ENCODE measurements at regions not wholly inside any gene's neighbourhood (a gene's known extent, or its start where the extent isn't known, plus 50 kb on each side); places are given as distances from the start of the nearest gene placed in this dataset.

GRCh38 chr2:211175956-211176355, 619.6 kb downstream of the CPS1 start:
- CTCF ChIA-PET: no interaction called here
- Mint-ChIP-seq H3K4me3 (no peak overlapping the region), H3K36me3 (ENCODE audit: low read depth) (no peaks in the 10 kb centered on the region), H3K9me3 (no peaks in the 10 kb centered on the region), H3K4me1 (ENCODE audit: low read depth) (no peaks in the 10 kb centered on the region), H3K27me3 (no peaks in the 10 kb centered on the region), H3K27ac (no peak overlapping the region)
- POLR2A ChIA-PET: no interaction called here
- ATAC-seq (ENCODE audit: poor library complexity) (no peak), DNase-seq (no peak)
- Histone ChIP-seq H3K27ac (ENCODE audit: low read depth in 1 of 2, low read length in 2 of 2) (no peak overlapping the region), H3K4me1 (ENCODE audit: insufficient read depth, low read length) (no peaks in the 10 kb centered on the region), H3K27me3 (ENCODE audit: control insufficient read depth in 1 of 2, insufficient read depth in 2 of 2, low read length in 2 of 2) (no peaks in the 10 kb centered on the region), H3K9me3 (ENCODE audit: control insufficient read depth in 1 of 2, insufficient read depth in 1 of 2, low read length in 2 of 2) (no peaks in the 10 kb centered on the region), H3K36me3 (ENCODE audit: insufficient read depth, low read length) (no peaks in the 10 kb centered on the region), H3K4me3 (ENCODE audit: low read length) (no peak overlapping the region)
- intact Hi-C loops (cut with DNase I, micrococcal nuclease): no loop called here
- TF ChIP-seq, protein P1, sequence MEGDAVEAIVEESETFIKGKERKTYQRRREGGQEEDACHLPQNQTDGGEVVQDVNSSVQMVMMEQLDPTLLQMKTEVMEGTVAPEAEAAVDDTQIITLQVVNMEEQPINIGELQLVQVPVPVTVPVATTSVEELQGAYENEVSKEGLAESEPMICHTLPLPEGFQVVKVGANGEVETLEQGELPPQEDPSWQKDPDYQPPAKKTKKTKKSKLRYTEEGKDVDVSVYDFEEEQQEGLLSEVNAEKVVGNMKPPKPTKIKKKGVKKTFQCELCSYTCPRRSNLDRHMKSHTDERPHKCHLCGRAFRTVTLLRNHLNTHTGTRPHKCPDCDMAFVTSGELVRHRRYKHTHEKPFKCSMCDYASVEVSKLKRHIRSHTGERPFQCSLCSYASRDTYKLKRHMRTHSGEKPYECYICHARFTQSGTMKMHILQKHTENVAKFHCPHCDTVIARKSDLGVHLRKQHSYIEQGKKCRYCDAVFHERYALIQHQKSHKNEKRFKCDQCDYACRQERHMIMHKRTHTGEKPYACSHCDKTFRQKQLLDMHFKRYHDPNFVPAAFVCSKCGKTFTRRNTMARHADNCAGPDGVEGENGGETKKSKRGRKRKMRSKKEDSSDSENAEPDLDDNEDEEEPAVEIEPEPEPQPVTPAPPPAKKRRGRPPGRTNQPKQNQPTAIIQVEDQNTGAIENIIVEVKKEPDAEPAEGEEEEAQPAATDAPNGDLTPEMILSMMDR (IDR thresholded peaks at IDR 0.05): no peak

GRCh38 chr2:211176514-211177141, 620.2 kb downstream of the CPS1 start:
- ChIA-PET CTCF (no interaction called here), POLR2A (no interaction called here)
- H3K4me3 Mint-ChIP-seq: no peak overlapping the region
- no peaks in the 10 kb centered on the region for H3K36me3 Mint-ChIP-seq (ENCODE audit: low read depth)
- H3K4me3 ChIP-seq (ENCODE audit: low read length): no peak overlapping the region
- TF ChIP-seq, protein P1 (IDR thresholded peaks at IDR 0.05): no peak
- DNase-seq (no peak), ATAC-seq (ENCODE audit: poor library complexity) (no peak)
- no peaks in the 10 kb centered on the region for H3K36me3 ChIP-seq (ENCODE audit: insufficient read depth, low read length)
- no peaks in the 10 kb centered on the region for H3K4me1 Mint-ChIP-seq (ENCODE audit: low read depth)
- intact Hi-C loops (cut with DNase I, micrococcal nuclease): no loop called here
- H3K27me3 Mint-ChIP-seq: no peaks in the 10 kb centered on the region
- H3K9me3 ChIP-seq (ENCODE audit: control insufficient read depth in 1 of 2, insufficient read depth in 1 of 2, low read length in 2 of 2): no peaks in the 10 kb centered on the region
- H3K27ac ChIP-seq (ENCODE audit: low read depth in 1 of 2, low read length in 2 of 2): no peak overlapping the region
- no peaks in the 10 kb centered on the region for H3K9me3 Mint-ChIP-seq
- no peaks in the 10 kb centered on the region for H3K4me1 ChIP-seq (ENCODE audit: insufficient read depth, low read length)
- H3K27ac Mint-ChIP-seq: no peak overlapping the region
- no peaks in the 10 kb centered on the region for H3K27me3 ChIP-seq (ENCODE audit: control insufficient read depth in 1 of 2, insufficient read depth in 2 of 2, low read length in 2 of 2)

- Histone ChIP-seq H3K4me1 (ENCODE audit: insufficient read depth, low read length) (no peaks in the 10 kb centered on the region), H3K27ac (ENCODE audit: low read depth in 1 of 2, low read length in 2 of 2) (no peak overlapping the region), H3K9me3 (ENCODE audit: control insufficient read depth in 1 of 2, insufficient read depth in 1 of 2, low read length in 2 of 2) (no peaks in the 10 kb centered on the region), H3K4me3 (ENCODE audit: low read length) (no peak overlapping the region), H3K36me3 (ENCODE audit: insufficient read depth, low read length) (no peaks in the 10 kb centered on the region), H3K27me3 (ENCODE audit: control insufficient read depth in 1 of 2, insufficient read depth in 2 of 2, low read length in 2 of 2) (no peaks in the 10 kb centered on the region)
- TF ChIP-seq, protein P1 (IDR thresholded peaks at IDR 0.05): no peak
- ATAC-seq (ENCODE audit: poor library complexity) (no peak), DNase-seq (no peak)
- no peak overlapping the region for H3K4me3 Mint-ChIP-seq
- no peaks in the 10 kb centered on the region for H3K4me1 Mint-ChIP-seq (ENCODE audit: low read depth)
- H3K9me3 Mint-ChIP-seq: no peaks in the 10 kb centered on the region
- no peaks in the 10 kb centered on the region for H3K27me3 Mint-ChIP-seq
- intact Hi-C loops (cut with DNase I, micrococcal nuclease): no loop called here
- no peaks in the 10 kb centered on the region for H3K36me3 Mint-ChIP-seq (ENCODE audit: low read depth)
- POLR2A ChIA-PET: no interaction called here
- no peak overlapping the region for H3K27ac Mint-ChIP-seq
- CTCF ChIA-PET: no interaction called here
Observed at GRCh38 chr2:211181626-211182025, 625.2 kb downstream of the CPS1 start.

All from CD4-positive, alpha-beta T cell (primary cell).